Activated CD4-positive, alpha-beta T cell treated with anti-CD3 and anti-CD28 coated beads for 24 hours (primary cell): ENCODE measurements at regions not wholly inside any gene's neighbourhood (a gene's known extent, or its start where the extent isn't known, plus 50 kb on each side); places are given as distances from the start of the nearest gene placed in this dataset.

Experiments
- DNase-seq, 2 donors: peaks; one replicate each; pipeline ENCODE4 v3.0.0-alpha.2; 2020; ENCODE audit warnings: low read depth in 2 of 2

DNA sequence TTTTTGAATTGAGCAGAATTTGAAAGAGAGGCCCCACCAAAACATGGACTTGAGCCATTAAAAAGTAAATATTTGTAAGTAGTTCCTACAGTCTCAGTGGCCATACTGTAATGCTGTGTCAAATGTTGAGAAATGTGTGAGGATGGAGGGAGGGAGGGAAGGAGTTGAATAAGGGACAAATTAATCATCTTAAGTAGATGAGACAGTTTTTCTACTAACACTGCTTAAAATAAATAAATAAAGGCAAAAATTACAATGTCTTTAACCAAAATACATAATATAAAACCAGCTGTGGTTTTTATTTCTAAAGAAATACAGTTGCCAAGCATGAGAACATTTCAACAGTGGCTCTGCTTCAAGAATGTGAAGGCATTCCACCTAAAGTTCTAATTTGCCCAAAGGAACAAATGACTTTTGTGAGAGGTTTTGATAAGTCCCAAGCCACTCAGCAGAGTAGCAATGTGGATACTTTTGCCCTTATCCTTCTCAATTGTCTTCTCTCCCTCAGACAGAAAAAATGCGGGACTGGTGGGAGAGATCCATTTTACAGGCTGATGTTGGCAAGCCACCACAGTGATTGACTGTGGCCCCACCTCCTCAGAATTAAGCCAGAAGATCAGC lies 427.0 kb upstream of the RARB start:
- no peak for DNase-seq

DNA sequence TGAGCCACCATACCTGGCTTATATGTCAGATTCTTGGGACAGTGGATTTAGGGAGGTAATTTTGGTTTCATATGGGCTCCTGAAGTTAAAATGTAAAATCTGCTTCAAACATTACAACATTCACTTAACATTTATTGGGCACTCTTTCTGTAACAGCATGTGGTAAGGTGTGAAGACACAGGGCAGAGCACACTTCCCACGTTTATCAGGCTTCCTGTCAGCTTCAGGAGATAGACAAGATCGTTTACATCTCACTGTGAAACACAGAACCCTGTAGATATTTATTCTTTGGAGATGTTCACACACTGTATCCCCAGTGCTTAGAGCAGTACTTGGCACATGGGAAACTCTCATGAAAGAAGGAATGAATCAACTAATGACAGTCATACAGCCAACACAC lies 426.0 kb upstream of the RARB start:
- DNase-seq = no peak

GRCh38 chr3:25007974-25008658 lies 419.9 kb upstream of the RARB start:
- no peak for DNase-seq

GRCh38 chr3:25009665-25010064 lies 418.4 kb upstream of the RARB start:
- DNase-seq = no peak

DNA sequence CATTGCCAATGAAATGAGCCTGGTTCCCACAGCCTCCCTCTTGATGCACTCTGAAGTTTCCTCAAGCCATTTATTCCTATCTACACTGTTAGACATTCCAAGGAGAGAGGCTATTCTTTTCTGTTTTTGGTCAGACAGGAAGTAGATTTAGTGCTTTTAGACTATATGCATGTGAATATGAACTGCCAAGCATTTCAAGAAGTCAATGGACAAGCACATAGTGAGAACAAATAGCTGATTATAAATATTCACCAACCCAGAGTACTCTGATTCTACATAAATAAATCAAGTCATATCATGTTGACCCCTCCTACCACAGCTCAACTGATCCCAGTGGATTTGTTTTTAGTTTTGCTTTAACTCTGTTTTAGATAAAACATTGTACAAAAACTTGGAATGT lies 412.5 kb upstream of the RARB start:
- DNase-seq = no peak

DNA sequence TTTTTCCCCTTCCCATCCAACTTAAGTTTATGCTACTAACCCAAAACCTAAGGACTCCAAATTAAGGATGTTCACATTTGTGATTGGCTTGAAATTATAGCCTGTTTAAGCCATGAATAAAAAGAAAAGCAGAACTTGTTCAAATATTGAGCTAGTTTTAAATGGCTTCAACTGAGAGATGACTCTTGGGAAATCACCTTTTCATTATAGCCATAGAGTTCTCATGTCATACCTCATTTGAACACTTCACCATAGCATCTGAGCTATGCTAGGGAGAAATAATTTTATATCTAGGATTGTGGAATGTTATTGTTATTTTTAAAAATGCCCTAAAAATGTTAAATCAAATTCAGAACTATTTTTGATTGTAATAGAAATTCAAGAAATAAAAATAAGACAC lies 409.2 kb upstream of the RARB start:
- no peak for DNase-seq

- no peak for DNase-seq
These were observed 408.6 kb upstream of the RARB start for GRCh38 chr3:25019506-25019905.

DNA sequence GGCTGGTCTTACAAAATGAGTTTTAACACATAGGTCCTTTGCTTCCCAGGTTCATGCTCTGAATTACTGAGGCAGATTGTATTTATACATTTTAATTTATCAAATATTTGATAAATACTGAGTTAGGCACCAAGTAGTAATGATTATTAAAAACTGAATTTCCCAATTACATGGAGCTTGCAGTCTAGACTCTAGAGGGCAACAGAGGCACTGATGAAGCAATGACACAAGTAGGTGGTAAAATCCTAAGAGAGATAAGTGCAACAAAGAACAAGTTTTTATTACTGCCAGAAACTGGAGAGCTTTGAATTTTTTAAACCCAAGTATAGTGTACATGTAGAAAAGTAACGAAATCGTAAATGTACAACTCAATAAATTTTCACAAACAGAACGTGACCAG lies 406.2 kb upstream of the RARB start:
- no peak for DNase-seq

DNA sequence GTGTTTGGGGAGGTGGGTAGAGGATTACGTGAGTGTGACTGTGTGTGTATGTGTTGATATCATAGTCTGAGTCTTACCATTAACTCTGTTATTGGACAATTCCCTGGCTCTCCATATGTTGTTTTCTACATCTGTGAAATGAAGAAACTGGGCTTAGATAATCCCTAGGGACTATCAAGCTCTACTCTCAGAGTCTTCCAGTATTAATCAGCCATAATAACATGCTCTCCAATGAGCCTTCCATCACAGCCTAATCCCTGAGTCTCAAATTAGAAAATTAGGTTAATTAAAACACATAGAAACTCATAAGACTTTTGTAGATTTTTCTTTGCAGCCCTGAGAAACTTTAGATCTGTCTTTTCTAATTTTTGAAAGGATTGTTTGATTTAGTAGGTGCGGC lies 404.2 kb upstream of the RARB start:
- DNase-seq = no peak

GRCh38 chr3:25025236-25025635 lies 402.8 kb upstream of the RARB start:
- DNase-seq = no peak

DNA sequence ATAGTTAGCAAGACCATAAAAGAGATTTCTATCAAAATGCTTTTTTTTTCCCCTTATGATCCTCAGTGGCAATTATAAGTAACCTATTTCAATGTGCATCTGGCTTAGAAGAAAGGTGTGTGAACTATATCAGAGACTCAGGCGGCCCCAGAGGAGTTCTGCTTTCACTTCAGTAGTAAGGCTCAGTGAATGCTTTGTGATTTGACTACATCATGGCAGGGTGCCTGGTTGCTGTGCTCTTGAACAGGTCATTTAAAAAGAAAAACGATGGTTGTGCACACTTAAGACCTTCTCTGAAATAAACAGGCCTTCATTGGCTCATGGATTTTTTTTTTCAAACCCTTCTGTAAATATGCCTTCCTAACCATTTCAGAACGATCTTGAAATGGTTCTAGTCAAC lies 400.4 kb upstream of the RARB start:
- no peak for DNase-seq

DNA sequence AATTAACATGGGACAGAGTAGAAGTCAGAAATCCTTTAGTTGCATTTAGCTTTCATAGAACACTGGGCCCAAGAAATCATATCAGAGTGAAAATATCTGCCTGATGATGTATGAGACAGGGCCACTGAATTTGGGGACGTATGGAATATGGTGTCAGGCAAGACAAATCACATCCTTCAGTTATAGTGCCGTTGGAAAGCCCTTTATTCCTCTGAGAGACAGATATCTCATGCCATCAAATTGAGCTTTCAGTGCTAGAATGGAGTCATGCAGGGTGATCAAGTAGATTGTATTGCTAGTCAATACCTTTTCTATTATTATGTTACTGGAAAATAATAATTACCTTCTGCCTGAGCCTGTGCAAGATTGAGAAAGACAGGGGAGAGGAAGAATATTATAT lies 398.2 kb upstream of the RARB start:
- no peak for DNase-seq

DNA sequence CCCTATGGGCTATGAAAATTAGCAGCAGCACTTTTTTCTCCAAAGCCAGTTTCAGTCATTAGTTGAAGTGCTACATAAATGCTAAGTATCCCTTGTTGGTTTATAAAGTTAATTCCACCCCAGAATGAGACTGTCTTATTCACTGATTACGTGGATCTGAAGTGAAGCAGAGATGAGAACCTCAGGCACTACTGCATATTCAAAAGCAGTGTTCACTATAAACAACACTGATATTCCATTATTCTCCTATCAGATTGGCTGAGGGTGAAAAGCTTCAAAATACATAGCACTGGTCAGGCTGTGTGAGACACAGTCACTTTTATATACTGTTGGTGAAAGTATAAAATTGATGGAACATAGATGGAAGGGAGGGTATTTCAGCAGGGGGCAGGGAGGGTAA lies 395.7 kb upstream of the RARB start:
- DNase-seq = no peak

DNA sequence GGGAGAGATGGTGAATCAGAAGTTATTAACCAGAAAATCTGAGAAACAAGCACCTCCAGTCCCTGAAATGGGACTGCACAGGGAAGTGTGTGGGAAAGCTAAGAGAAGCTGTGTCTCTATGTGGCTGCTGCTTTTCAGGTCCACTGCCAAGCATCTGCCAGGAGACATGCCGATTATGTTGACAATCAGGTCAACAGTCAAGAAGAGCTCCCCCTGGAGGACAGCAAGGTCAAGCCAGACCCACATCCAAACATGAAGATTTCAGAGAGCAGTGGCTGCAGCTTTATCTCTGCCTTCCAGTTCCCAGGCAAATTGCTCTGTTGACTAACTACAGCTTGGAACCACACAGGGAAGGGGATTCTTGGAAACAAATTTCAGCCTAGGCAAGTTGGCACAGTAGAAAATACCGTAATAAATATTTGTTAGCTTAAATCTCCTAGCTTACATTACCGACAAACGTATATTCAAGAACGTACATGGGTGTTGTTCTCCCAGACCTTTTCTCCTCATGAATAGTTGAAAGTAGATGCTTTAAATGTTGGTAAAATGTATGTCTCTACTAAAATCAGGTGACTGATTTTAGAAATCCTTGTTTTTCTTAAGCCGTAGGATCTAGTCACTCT lies 394.5 kb upstream of the RARB start:
- DNase-seq = no peak

- DNase-seq = no peak
These were observed 392.5 kb upstream of the RARB start for GRCh38 chr3:25035526-25035925.

DNA sequence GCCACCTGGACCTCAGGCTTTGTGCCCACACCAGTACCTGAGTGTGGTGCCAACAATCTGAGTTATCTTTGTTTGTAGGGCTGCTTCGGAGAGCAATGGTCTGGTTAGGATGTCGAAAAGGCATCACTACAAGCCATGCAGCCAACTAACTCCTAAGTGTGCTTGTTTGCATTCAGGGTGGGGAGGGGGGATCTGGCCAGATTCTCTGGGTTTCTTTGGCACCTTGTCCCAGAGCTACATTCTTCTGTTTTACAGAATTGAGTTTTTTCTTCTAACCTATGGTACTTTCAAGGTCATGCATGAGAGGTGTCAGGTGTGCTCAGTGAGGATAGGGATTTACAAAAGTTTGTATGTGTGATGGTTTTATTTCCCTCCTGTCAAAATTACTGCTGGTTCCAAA lies 391.4 kb upstream of the RARB start:
- no peak for DNase-seq

DNA sequence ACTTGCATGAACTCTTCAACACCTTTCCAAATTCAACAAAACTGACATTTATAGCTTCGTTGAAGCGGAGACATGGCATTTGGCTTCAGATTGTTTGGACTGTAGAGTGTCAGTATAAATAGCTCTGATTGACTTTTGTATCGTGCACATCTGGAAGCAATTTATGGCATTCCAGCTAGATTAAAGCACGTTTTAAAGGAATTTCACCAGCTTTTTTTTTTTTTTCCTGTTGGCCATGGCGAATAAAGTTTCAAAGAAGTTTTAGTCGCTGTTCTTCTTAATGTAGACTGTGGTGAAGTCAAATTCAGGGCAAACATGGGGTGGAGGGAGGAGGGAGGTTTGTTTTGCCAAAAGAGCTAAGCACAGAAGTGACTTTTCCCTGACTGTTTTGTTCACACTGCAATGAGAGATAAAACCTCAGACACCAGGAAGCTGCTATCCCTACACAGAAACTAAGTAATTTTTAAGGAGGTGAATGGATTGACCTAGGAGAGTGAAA lies 391.0 kb upstream of the RARB start:
- no peak for DNase-seq

DNA sequence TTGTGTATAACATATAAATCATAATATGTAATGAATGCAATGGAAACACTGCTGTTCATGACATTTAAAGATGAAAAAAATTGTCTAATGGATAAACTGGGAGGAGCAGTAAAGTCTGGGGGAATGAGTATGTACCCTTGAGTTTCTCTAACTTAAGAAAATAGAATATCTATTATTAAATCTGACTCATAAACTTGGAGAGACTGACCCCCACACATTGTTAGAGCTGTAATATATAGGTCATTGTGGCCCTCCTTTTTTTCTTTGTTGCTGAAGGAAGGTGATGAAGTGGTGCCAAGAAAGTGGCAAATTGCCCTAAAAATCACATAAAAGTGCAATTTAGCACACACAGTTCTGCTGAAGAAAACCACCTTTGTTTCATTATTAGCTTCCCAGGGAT lies 389.8 kb upstream of the RARB start:
- DNase-seq = no peak

DNA sequence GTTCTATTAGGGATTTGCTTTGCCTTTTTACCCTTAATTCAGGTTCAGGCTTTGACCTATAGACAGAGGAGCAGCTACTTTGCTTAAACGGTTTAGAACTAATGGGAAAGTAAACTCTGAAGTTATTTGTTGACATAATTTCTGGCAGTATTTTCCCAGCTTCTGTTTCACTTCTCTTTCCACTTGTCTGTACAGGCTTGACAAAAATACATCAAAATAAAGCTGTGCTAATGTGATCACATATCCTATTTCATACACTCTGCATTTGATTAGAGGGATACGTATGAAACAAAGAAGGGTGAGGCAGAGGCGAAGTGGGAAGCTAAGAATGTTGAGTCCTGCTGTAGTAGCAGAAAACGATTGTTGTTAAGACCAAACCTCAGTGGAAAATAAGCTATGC lies 389.1 kb upstream of the RARB start:
- DNase-seq = no peak

GRCh38 chr3:25040748-25041147 lies 387.3 kb upstream of the RARB start:
- no peak for DNase-seq

- DNase-seq = no peak
These were observed 386.0 kb upstream of the RARB start for GRCh38 chr3:25041871-25042584.

DNA sequence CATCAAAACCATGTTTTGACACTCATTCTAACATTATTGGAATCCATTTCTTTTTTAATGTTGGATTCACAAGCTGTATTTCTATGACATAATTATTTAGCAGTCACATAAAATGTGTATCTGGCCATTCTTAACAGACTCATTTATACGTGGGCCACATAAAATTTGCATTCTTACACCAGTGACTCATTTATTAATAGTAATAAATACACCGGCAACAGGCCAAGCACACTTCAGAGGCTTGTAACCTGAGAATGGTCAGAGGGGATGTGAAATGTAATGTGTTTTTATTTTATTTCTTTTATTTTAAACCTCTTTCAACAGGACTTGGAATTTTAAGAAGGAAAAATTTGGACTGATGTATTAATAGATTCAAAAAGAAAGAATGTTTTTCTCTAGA lies 384.9 kb upstream of the RARB start:
- DNase-seq = no peak

DNA sequence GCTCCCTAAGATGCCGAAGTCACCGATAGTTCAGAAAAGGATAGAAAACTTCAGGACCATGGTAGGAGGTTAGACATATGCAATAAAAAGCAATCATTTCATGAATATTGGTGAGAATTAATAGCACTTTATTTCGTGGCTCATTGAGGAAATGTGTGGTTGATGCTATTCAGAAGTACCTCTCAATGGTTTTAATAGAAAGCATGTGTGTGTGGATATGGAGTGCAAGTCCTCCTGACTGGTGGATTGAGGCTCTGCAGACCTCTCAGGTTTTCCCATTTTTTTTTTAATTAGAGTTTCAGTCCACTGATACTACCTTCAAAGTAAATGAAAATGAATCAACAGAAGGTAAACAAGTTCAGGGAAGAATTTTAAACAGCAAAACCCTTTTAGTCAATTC lies 384.3 kb upstream of the RARB start:
- no peak for DNase-seq
